GM04503 (cell line): ENCODE measurements at regions not wholly inside any gene's neighbourhood (a gene's known extent, or its start where the extent isn't known, plus 50 kb on each side); places are given as distances from the start of the nearest gene placed in this dataset.
"Not testable (repeated sequence)": the region's sequence is repeated elsewhere in the genome, so short reads cannot be mapped to it uniquely, and the experiment has no call there.

ENCODE experiments used
- DNase-seq: peaks from one replicate; pipeline ENCODE4 v3.0.0-alpha.2; 2012; ENCODE audit warnings: low read depth

- no peak for DNase-seq
Observed at GRCh38 chr2:20499387-20499786, 52.5 kb downstream of the RHOB start.

GRCh38 chr2:20501974-20502373 lies 55.1 kb downstream of the RHOB start:
- DNase-seq: peak; percentile 90

- DNase-seq: not testable (repeated sequence)
Observed at GRCh38 chr2:20502496-20502895, 55.6 kb downstream of the RHOB start.

GRCh38 chr2:20504174-20504573 lies 57.3 kb downstream of the RHOB start:
- DNase-seq: no peak

GRCh38 chr2:20506201-20506685 lies 59.4 kb downstream of the RHOB start:
- DNase-seq: no peak

GRCh38 chr2:20507166-20507692 lies 60.4 kb downstream of the RHOB start:
- no peak for DNase-seq

- DNase-seq: no peak
Observed at GRCh38 chr2:20507711-20508110, 60.8 kb downstream of the RHOB start.

GRCh38 chr2:20509301-20509769 lies 62.5 kb downstream of the RHOB start:
- DNase-seq: no peak

- DNase-seq: no peak
Observed at GRCh38 chr2:20509770-20510490, 63.1 kb downstream of the RHOB start.

- DNase-seq: no peak
Observed at GRCh38 chr2:20511130-20511529, 64.3 kb downstream of the RHOB start.

GRCh38 chr2:20512061-20512605 lies 65.3 kb downstream of the RHOB start:
- DNase-seq: no peak

GRCh38 chr2:20513946-20514345 lies 67.1 kb downstream of the RHOB start:
- no peak for DNase-seq

GRCh38 chr2:20514596-20515269 lies 67.9 kb downstream of the RHOB start:
- peak; percentile 80 for DNase-seq

GRCh38 chr2:20515290-20516220 lies 68.7 kb downstream of the RHOB start:
- DNase-seq: no peak

GRCh38 chr2:20516291-20516645 lies 69.4 kb downstream of the RHOB start:
- no peak for DNase-seq

- DNase-seq: no peak
Observed at GRCh38 chr2:20516646-20517341, 69.9 kb downstream of the RHOB start.

- DNase-seq: no peak
Observed at GRCh38 chr2:20519309-20519708, 72.4 kb downstream of the RHOB start.

GRCh38 chr2:20520128-20520527 lies 73.3 kb downstream of the RHOB start:
- no peak for DNase-seq

GRCh38 chr2:20521193-20521592 lies 74.3 kb downstream of the RHOB start:
- DNase-seq: no peak

- no peak for DNase-seq
Observed at GRCh38 chr2:20521682-20522189, 74.9 kb downstream of the RHOB start.
